GM19438 (cell line): ENCODE measurements at regions not wholly inside any gene's neighbourhood (a gene's known extent, or its start where the extent isn't known, plus 50 kb on each side); places are given as distances from the start of the nearest gene placed in this dataset.
"Not testable (repeated sequence)": the region's sequence is repeated elsewhere in the genome, so short reads cannot be mapped to it uniquely, and the experiment has no call there.

Experiments
- ATAC-seq: cut with Tn5 transposase; IDR thresholded peaks from one replicate; pipeline ENCODE4 v1.9.1; 2021; ENCODE audit warnings: low read depth; ENCODE audit not compliant: unreplicated experiment

DNA sequence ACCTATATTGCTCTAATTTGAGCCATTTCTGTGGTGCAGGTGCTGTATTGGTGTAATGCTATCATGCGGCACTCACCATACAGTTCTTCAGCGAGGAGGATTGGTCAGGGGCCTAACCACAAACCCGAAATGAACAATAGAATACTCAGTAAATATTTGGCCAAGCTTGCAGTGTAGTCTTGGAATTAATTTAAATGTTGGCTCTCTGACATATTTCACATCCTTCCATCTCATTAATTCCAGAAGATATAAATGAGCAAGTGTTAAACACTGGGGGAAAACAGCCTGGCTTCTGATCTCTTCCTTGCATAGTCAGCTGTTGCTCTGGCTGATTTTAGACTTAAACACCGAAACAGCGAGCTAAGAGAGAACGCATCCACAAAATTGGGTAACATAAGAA lies 663.1 kb upstream of the GHITM start:
- ATAC-seq = no peak

DNA sequence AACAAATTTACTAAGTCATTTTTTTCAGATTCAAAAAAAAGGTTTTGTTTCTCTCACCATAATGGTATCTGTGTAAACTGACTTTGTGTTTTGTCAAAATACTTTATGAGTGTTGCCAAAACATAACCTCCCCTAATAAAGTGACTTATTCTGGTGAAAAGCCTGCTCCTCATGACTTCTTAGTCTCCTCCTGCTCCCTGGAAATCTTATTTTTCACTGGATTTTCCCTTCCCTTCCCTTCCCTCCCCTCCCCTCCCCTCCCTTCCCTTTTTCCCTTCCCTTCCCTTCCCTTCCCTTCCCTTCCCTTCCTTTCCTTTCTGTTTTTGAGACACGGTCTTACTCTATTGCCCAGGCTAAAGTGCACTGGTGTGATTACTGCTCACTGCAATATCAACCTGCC lies 650.1 kb upstream of the GHITM start:
- no peak for ATAC-seq

DNA sequence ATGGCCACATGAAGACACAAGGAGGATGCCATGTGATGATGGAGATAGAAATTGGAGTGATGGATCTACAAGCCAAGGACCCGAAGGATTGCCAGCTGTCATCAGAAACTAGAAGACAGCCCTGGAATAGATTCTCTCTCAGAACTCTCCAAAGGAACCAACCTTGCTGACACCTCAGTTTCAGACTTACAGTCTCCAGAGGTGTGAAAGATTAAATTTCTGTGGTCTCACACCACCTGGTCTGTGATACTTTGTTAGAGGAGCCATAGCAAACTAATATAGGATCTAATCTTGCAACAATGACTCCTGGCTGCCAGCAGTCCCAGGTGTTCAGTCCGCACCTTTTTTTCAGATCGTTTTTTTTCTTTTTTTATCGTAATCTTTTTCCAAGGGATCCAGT lies 647.3 kb upstream of the GHITM start:
- no peak for ATAC-seq

DNA sequence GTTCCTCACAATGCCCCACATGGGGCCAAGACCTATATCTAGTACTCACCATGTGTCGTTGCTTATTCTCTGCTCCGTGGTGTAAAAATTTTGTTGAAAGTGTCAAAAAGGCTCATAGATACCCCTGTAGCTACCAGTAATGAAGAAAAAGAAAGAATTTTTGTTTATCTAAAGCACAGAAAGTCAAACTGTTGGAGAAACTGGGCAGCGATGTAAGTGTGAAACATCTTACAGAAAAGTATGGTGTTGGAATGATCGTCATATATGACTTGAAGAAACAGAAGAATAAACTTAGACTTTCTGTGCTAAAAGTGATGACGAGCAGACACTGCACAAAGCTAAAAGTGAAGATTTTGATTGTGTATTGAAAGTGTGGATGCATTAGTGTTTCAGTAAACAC lies 626.6 kb upstream of the GHITM start:
- ATAC-seq = no peak

DNA sequence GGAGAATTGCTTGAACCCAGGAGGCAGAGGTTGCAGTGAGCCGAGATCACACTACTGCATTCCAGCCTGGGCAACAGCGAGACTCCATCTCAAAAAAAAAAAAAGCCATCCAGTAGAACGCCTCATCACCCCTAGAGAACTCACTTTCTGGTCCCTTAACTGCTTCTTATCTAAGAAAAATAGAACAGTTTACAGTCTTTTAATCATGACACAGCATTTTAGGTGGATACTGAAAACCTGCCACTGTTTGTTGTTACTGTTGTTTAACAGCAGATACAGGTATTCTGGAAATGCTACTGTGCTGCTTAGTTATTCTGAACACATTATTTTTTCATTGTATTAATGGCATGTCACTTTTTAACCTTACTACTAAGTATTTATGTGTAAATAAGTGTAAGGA lies 624.3 kb upstream of the GHITM start:
- no peak for ATAC-seq

DNA sequence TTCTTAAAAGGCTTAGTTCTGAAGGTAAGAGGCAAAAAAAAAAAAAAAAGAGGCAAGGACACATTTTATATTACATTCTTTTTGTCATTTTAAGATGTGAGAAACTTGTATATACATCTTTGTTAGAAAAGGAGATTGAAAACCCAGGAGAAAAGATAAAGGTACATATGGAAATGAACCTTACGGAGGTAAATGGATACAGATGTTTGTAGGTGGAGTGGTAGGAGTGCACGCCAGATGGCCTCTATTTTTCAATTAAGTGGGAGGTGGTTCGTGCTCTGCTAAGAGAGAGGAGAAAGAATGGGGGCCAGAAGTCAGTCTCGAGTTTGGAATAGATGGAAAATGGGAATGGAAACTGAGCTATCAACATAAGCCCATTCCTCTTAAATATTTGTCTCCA lies 622.5 kb upstream of the GHITM start:
- ATAC-seq = no peak

DNA sequence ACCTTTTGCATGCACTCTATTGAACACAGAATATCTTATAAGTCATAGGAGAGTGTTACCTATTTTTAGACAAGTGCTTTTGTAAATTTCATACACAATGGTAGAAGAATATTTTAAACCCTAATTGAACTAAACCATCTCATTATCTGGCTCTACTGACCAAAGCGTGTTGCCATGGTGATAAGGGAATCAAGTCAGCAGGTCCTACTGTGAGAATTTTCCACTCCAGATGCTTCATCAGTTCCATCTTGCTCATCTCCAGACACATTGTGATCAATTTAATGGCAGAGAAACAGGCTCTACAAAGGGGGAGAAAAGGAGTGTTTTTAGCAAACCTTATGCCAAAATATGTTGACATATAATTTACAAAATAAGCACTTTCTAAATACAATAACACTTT lies 621.9 kb upstream of the GHITM start:
- ATAC-seq = no peak

DNA sequence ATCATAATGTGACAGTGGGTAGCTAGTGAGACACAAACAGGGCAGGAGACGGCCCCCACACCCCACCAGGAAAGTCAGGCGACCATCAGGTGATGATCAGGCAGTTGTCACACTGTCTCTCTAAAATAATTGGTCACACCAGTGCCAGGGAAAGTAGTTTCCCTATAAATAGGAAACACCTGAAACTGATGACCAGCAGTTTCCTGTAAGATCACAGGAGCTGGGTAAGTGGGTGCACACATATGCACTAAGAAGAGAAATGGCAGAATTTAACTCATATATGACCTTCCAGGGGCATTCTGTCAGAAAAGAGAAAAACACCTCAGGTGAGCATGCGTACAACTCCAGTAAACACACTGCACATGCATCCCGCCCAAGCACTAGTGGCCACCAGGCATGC lies 620.5 kb upstream of the GHITM start:
- ATAC-seq = no peak

DNA sequence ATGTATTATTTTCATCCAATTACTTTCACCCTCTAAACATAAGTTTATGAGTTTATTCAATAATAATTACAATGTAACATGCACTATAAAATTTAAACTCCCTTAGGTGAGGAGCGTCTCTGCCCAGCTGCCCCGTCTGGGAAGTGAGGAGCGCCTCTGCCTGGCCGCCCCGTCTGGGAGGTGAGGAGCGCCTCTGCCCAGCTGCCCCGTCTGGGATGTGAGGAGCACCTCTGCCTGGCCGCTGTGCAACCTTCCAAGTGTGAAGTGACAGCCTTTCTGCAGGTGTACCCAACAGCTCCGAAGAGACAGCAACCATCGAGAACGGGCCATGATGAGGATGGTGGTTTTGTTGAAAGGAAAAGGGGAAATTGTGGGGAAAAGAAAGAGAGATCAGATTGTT lies 618.9 kb upstream of the GHITM start:
- not testable (repeated sequence) for ATAC-seq

DNA sequence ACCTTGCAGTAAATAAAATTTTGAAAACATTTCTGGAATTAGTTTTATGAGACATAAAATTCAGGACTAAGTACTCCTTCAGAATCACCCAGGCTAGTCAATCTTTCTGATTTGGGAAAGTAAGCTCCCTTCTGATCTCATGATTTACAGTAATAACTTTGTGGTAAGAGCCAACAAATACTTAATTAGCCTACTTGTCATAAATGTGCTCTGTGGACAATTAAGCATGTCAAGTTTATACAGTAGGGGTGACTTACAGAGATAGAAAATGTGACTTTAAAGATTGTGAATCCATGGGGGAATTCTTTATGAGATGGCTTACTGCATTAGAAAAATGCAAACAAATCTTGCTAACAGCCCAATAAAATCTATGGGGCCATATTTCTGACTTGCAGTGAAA lies 616.9 kb upstream of the GHITM start:
- ATAC-seq = no peak

DNA sequence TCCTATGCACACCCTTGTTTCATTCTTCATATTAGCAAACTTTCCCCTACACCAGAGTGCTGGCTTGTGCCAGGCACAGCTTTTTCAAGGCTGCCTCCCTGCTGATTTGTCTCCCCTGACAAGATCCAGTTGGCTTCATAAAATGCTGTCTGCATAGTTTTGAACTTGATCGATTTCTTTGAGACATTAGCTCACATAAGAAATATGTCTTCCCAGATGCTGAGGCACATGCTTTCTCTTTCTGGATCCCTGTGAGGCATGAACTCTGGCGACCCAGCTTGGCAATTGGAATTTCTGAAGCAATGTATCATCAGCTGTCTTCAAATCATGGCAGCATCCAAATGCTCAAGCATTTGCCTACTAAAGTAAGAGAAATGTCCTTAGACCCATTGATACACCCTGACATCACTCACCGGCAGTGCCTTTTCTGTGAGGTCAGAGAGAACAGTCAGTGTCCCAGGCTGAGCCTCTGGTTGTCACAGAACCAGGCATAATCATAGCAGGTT lies 616.4 kb upstream of the GHITM start:
- no peak for ATAC-seq

DNA sequence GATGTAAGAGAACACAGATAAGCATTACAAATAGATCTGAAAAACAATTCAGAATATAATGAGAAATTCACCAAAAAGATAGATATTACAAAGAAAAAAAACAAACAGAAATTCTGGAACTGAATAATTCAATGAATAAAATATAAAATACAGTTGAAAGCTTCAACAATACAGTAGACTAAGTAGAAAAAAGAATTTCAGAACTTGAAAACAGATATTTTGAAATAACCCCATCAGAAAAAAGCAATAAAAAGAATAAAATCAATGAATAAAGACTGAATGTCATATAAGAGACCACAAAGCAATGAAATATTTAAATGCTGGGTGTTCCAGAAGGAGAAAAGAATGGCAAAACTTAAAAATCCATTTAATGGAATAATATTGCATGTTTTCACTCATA lies 611.4 kb upstream of the GHITM start:
- no peak for ATAC-seq

DNA sequence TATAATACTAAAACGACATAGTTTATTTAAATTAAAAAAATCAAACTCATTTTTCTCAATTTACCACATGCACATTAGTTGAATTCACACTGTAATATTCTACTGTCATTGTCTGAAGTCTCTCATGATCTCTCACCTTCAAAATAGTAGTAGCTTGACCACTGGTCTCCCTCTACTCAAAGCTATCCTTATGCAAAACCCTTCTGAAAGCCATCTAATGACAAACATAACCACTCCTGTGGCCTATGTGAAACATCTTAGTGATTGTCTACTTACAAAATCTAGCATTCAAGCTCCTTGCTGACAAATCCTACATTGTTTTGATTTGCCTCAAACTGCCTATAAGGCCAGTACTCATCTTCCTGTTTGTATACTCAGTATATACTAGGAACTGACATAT lies 606.0 kb upstream of the GHITM start:
- ATAC-seq = peak; percentile 68

DNA sequence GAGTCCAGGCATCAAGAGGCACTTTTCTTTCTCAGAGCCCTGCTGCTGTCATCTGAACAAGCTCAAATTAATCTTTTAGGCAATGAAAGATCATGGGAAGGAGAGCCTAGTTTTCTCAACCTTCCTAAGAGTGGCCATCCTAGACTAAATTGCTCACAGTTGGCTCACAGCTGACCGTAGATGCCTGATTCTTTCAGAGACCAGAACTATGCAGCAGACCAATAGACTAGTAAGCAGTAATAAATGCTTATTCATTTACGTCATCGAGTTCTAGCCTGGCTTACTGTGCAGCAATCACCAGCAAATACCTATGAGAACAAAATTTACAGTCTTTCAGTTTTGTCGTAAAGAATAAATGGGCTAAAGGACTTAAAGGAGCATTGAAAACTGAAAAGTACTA lies 602.9 kb upstream of the GHITM start:
- no peak for ATAC-seq

DNA sequence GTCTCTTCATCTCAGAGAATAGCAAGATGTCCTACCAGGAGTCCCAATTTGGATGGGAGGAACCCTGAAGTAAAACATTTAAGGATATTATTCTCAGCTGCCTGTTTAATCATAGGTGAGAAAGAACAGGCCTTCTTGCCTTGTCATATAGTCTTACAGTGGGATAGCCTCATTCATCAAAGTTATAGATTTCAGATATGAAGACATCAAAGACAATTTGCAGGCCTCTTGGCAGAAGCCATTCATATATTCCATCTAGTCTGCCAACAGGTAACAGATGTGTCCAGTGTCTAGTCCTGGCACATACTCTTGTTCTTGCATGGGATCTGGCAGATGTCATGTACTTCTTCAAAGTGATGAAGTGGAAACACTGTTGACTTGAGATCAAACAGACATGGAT lies 601.3 kb upstream of the GHITM start:
- ATAC-seq = no peak

DNA sequence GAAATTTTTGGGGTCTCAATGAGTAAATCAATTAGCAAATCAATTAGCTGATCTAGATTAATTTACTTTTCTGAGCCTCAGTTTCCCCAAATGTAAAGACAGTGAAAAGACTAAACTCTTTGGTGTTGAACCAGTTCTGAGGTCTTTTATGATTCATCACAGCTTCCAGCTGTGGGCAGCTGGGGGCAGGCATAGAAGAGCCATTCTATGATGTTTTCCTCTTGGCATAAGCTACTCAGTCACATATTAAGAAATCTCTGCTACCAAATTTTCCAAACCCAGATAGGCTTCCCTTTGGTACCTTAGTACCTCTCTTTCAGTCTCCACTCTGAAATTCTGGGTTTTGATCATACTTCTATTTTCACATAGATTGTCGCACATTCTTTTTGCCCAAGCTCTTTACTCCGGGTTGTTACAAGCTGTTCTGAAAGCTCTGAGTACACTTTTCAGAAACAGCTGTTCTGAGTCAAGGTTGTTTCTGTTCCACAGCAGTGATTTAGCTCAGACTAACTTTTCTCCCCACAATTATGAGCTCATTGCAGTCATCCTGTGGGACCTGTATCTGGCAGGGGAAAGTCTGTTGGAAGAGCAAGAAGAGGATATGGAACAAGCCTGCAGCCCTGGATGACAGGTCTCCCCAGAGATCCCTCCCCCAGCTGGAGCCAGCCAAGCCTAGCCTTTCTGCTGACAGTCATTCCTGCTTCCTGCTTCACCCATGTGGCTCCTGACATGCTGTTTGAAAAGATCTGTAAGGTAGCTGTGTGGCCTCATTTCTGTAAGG lies 599.6 kb upstream of the GHITM start:
- peak; percentile 59 for ATAC-seq

DNA sequence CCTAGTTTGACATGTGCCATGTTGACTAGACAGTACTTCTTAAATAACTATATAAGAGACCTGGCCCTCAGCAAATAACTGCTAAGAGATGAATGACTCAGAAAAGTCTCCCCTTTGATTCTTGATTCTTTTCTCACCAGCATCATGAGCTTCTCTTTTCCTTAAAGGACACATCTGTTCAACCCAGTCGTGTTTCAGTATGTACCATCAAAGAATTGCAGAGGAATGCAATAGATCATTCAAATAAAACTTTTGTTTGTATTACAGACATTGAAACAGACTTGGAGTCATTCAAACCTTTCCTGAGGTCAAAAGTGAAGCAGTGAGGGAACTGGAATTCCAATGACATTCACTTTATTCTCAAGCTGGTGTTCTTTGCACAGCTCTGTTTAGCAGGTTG lies 598.3 kb upstream of the GHITM start:
- ATAC-seq = no peak

DNA sequence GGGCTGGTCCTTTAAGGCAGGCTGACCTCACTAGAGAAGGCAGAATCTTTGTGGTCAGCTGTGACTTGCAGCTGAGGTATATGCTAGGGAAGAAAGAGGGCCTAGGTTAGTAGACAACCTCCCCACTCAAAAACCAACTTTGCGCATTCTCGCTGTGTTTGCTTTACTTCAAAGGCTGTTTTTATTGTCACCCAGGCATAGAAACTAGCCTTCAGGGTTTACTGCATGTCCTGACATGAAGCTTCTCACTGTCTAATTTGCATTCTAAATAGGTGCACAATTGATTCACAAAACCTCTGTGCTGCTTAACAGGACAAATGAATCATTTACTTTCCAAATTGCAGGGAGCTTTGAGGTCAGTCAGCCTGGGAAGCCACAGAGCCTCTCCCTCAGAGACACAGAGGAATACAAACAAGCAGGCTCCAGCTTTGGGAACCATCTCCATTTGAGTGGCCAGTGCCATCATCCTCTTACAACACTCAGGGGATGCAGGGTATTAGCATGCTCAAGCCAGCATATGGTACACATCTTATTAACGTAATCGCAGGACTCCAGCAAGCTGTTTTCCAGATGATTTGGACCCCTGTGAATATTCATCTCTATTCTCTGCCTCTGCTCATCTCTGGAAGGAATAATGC lies 596.4 kb upstream of the GHITM start:
- ATAC-seq = peak; percentile 43

DNA sequence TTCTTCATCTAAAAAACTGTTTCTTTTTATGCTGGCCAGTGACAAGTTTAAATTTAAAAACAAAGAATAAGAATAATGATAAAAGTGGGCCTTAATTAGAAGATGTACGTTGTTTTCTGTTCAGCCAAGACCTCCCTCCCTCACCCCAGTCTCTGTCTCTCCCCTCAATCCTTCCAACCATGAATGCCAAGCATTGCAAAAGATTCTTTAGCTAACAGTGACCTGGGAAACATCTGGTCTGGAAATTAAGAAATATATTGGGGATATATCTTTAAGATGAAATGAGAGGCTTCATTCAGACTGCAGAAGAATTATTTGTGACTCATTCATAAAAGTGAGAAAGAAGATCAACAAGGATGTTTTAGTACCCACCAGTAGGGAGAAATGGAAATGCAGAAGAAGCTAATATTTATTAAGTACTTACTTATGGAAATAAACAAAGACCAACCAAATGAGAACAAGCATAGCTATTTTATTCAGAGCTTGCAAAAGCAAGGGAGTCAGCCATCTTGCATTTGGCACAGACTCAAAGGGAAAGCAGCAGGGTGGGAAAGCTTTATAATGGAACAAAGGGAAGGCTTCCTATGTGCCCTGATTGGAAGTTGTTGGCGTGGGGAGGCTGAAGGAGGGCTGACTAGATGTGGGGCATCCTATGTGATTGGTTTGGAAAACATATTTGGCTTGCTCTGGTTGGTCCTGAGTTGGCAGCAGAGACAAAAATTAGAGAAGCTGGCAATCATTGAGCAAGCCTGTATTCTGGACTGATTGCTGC lies 595.4 kb upstream of the GHITM start:
- ATAC-seq = no peak

DNA sequence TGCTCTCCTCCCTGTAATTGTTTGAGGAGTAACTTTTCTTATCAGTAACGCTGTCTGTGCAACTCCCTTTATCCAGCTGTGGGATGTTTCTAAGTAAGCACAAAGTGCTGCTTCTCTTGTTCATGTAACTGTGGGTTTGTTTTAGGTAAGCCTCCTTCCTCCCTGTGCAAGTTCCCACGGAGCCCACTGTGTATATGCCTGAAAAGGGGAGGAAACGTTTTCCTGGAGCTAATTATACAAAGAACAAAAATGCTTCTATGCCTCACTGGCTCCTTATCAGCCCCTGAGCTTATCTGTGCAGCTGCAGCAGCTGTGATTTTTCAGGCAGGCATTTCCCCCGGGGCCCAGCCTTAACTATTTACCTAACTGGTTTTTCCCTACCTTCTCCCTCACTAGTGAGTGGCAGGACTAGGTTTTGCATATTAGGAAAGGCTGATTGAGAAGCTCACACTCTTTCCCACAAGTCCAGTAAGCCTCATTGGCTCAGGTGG lies 593.4 kb upstream of the GHITM start:
- peak; percentile 38 for ATAC-seq

DNA sequence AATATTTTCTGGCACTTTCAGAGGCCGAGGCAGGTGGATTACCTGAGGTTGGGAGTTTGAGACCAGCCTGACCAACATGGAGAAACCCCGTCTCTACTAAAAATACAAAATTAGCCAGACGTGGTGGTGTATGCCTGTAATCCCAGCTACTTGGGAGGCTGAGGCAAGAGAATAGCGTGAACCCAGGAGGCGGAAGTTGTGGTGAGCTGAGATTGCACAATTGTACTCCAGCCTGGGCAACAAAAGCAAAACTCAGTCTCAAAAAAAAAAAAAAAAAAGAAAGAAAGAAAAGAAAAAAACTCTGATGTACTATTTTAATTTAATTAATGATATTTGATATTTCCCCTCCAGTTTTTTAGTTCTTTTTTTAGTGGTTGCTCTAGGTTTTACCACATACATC lies 588.1 kb upstream of the GHITM start:
- ATAC-seq = not testable (repeated sequence)
